A673 (cell line): ENCODE measurements at regions not wholly inside any gene's neighbourhood (a gene's known extent, or its start where the extent isn't known, plus 50 kb on each side); places are given as distances from the start of the nearest gene placed in this dataset.

Source experiments
- CTCF ChIP-seq: fragments of 300-800, 200-600 bp; sonication (generic); conservative IDR thresholded peaks from 2 replicates; pipeline ENCODE4 v1.5.1; 2017; ENCODE audit warnings: low read depth, mild to moderate bottlenecking, antibody characterized with exemption, low read length, moderate library complexity, mixed read lengths
- EZH2 ChIP-seq: fragments of 200-600 bp; sonication (generic); IDR thresholded peaks from 2 replicates; pipeline ENCODE4 v1.6.1; 2017; ENCODE audit warnings: borderline replicate concordance, low read depth, mild to moderate bottlenecking, mixed read lengths, antibody characterized with exemption, low read length; ENCODE audit not compliant: poor library complexity, severe bottlenecking

- TF ChIP-seq CTCF, result no peak
- no peak for TF ChIP-seq EZH2
Observed at GRCh38 chr2:21633015-21633414, 509.2 kb downstream of the TDRD15 start.
